Adrenal gland (tissue), 9 donors: ENCODE measurements at regions not wholly inside any gene's neighbourhood (a gene's known extent, or its start where the extent isn't known, plus 50 kb on each side); places are given as distances from the start of the nearest gene placed in this dataset.
"Not testable (repeated sequence)": the region's sequence is repeated elsewhere in the genome, so short reads cannot be mapped to it uniquely, and the experiment has no call there.

ENCODE experiments used
- DNase-seq, 7 donors: peaks; one replicate each; pipeline ENCODE4 v3.0.0-alpha.2; 2019 to 2020
- H3K27ac ChIP-seq, 5 donors: fragments of 200-600 bp; sonication (generic) in 4 of 5; 1 replicate in 3 of 5; 2 replicates in 2 of 5; pipeline versions ENCODE4 v1.5.1 to v1.8.0; 2016 to 2020; ENCODE audit warnings: mild to moderate bottlenecking in 1 of 5
- H3K27me3 ChIP-seq: fragments of 200-600 bp; 2 replicates; pipeline ENCODE4 v1.8.0; 2021
- H3K36me3 ChIP-seq, 2 donors: fragments of 200-600 bp; replicated peaks in 1 of 2; 1 replicate in 1 of 2; 2 replicates in 1 of 2; pipeline versions ENCODE4 v1.5.1 to v1.8.0; 2018 to 2022
- H3K4me1 ChIP-seq, 2 donors: fragments of 200-600 bp; replicated peaks in 1 of 2; 1 replicate in 1 of 2; 2 replicates in 1 of 2; pipeline versions ENCODE4 v1.5.1 to v1.8.0; 2018 to 2021
- H3K4me3 ChIP-seq, 4 donors: fragments of 200-600 bp; sonication (generic) in 3 of 4; one replicate each; pipeline ENCODE4 v1.5.1; 2016 to 2018
- H3K9me3 ChIP-seq, 3 donors: fragments of 200-600 bp; sonication (generic) in 1 of 3; replicated peaks in 1 of 3; 1 replicate in 2 of 3; 2 replicates in 1 of 3; pipeline versions ENCODE4 v1.5.1 to v1.8.0; 2016 to 2021
- POLR2A ChIP-seq, 2 donors: fragments of 450-650 bp; IDR thresholded peaks; one replicate each; pipeline ENCODE4 v1.6.1; 2017; ENCODE audit warnings: antibody characterized with exemption in 2 of 2, mild to moderate bottlenecking in 2 of 2, moderate library complexity in 1 of 2
- WGBS, 4 donors: extraction: QIAGEN DNeasy Blood & Tissue Kit in 2 of 4; methylation state at CpG; one replicate each; pipeline versions ENCODE4 v1.1.5 to v1.1.7; 2013 to 2017; 5-methylcytosine and 5-hydroxymethylcytosine counted together
- intact Hi-C, 2 donors: fragments of 100-400 bp; cut with DNase I; formaldehyde crosslinking; loops; one replicate each; pipeline versions ENCODE4 v1.14.1 to v1.15.0; 2022 to 2023
- TF ChIP-seq, protein P1 (sequence below), 6 experiments: fragments of 450-650 bp in 4 of 6; fragments of 200-600 bp in 2 of 6; sonication (generic) in 1 of 6; IDR thresholded peaks; 1 replicate in 5 of 6; 2 replicates in 1 of 6; pipeline versions ENCODE4 v1.5.1 to v1.8.0; 2016 to 2021; ENCODE audit warnings: antibody characterized with exemption in 6 of 6, mild to moderate bottlenecking in 2 of 6, moderate library complexity in 1 of 6
- donor health status: healthy with polysubstance abuse.
- donor health status: Bipolar disorder and iron deficiency.
- donor health status: DM: yes; HTN: yes; CAD: no.
- donor health status: DM: no; HTN: no; CAD: no.
- donor health status: DM: no; HTN: no; CAD: no.

DNA sequence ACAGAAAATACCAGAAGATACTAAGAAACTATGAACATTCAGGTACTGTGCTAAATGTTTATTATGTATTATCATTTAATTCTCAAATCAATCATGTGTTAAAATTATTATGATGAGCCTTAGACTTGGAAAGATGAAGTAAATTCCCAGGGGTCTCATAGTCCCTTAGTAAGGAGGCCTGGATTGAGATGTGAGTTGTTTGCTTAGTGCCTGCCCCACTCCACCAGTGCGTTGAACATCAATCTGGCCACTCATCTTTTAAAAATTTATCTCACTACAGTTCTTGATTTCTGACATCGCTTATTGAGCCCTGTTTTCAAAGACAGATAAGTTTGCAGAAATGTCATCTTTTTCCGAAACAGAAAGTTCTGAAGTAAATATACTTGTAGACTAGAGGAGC lies 618.4 kb upstream of the SEMA3D start:
- intact Hi-C loops, result no loop called here
- WGBS, 4 donors, result 69 to 75% (median 71%) methylated on average over 3 of the region's 3 CpGs
- TF ChIP-seq, protein P1, sequence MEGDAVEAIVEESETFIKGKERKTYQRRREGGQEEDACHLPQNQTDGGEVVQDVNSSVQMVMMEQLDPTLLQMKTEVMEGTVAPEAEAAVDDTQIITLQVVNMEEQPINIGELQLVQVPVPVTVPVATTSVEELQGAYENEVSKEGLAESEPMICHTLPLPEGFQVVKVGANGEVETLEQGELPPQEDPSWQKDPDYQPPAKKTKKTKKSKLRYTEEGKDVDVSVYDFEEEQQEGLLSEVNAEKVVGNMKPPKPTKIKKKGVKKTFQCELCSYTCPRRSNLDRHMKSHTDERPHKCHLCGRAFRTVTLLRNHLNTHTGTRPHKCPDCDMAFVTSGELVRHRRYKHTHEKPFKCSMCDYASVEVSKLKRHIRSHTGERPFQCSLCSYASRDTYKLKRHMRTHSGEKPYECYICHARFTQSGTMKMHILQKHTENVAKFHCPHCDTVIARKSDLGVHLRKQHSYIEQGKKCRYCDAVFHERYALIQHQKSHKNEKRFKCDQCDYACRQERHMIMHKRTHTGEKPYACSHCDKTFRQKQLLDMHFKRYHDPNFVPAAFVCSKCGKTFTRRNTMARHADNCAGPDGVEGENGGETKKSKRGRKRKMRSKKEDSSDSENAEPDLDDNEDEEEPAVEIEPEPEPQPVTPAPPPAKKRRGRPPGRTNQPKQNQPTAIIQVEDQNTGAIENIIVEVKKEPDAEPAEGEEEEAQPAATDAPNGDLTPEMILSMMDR (IDR thresholded peaks at IDR 0.05), result no peak
- TF ChIP-seq POLR2A (IDR thresholded peaks at IDR 0.05), result no peak

DNA sequence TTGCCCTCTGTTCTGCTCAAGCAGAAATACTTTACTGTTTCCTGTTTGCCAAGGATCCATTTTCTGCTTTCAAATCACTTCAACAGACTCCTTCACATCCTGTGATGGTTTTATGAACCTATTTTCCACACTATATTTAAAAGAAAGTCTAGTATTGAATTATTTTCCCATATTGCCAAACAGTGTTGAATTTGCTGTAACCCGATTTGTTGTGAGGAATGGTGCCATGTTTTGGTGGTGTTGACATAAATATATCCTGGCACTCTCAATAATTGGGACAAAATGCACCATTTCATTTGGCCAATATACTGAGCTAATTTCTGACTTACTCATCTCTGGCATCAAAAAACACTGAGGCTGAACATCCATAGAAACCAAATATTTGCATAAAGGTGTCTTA lies 615.4 kb upstream of the SEMA3D start:
- WGBS, 4 donors, result 79 to 91% (median 86%) methylated on average over 1 of the region's 1 CpG
- Histone ChIP-seq H3K27me3 (no peaks in the 10 kb centered on the region), H3K9me3 (no peaks in the 10 kb centered on the region), H3K4me1 (no peaks in the 10 kb centered on the region), H3K27ac (no peak overlapping the region), H3K36me3 (no peaks in the 10 kb centered on the region), H3K4me3 (no peak overlapping the region)
- DNase-seq, result no peak
- TF ChIP-seq, protein P1 (IDR thresholded peaks at IDR 0.05), result no peak
- TF ChIP-seq POLR2A (IDR thresholded peaks at IDR 0.05), result no peak
- intact Hi-C loops, result no loop called here

More for the DNA sequence above, 618.4 kb upstream of the SEMA3D start:
- H3K4me3 ChIP-seq, result no peak overlapping the region
- H3K9me3 ChIP-seq, result no peaks in the 10 kb centered on the region
- no peak overlapping the region for H3K27ac ChIP-seq
- no peaks in the 10 kb centered on the region for H3K27me3 ChIP-seq
- no peaks in the 10 kb centered on the region for H3K36me3 ChIP-seq
- no peak for DNase-seq
- no peaks in the 10 kb centered on the region for H3K4me1 ChIP-seq

DNA sequence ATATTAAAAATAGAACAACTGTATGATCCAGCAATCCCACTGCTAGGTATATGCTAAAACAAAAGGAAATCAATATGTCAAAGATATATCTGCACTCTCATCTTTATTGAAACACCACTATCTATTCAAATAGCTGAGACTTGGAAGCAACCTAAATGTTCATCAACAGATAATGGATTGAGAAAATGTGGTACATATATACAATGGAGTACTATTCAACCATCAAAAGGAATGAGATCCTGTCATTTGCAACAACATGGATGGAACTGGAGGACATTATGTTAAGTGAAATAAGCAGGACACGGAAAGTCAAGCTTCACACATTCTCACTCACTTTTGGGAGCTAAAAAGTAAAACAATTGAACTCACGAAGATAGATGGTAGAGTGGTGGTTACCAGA lies 610.1 kb upstream of the SEMA3D start:
- Histone ChIP-seq H3K9me3 (no peaks in the 10 kb centered on the region), H3K36me3 (no peaks in the 10 kb centered on the region), H3K4me3 (no peak overlapping the region), H3K4me1 (no peaks in the 10 kb centered on the region), H3K27me3 (no peaks in the 10 kb centered on the region), H3K27ac (no peak overlapping the region)
- 89 to 96% (median 92%) methylated on average over 2 of the region's 2 CpGs for WGBS, 4 donors
- DNase-seq, result no peak
- TF ChIP-seq, protein P1 (IDR thresholded peaks at IDR 0.05), result no peak
- TF ChIP-seq POLR2A (IDR thresholded peaks at IDR 0.05), result no peak
- intact Hi-C loops, result no loop called here

DNA sequence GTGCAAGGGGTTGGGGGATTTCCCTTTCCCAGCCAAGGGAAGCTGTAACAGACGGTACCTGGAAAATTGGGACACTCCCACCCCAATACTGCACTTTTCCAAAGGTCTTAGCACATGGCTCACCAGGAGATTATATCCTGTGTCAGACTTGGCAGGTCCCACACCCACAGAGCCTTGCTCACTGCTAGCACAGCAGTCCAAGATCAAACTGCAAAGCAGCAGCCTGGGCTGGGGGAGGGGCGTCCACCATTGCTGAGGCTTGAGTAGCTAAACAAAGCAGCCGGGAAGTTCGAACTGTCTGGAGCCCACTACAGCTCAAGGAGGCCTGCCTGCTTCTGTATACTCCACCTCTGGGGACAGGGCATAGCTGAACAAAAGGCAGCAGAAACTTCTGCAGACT lies 604.2 kb upstream of the SEMA3D start:
- WGBS, 4 donors, result 78 to 91% (median 81%) methylated on average over 3 to 4 of the region's 4 CpGs
- H3K27me3 ChIP-seq, H3K36me3 ChIP-seq, H3K9me3 ChIP-seq, intact Hi-C loops, H3K27ac ChIP-seq, DNase-seq, H3K4me1 ChIP-seq, H3K4me3 ChIP-seq: not testable (repeated sequence)

DNA sequence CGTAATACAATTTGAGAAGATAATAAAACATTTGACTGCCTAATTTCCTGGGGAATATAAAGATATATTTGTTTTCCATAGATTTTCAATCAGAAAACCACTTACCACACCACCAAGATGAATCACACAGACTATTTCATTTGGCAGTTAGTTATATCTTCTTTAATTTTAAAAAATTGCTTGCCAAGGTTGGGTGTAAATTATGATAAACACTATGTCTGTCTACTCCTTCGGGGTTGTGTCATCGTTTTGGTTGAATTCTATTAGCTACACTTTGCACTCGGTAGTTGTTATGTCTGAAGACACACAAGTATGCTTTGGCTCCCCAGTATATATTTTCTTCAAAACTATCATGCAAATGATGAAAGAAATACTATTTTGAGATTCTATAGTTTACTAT lies 594.8 kb upstream of the SEMA3D start:
- Histone ChIP-seq H3K36me3 (no peaks in the 10 kb centered on the region), H3K4me3 (no peak overlapping the region), H3K4me1 (no peaks in the 10 kb centered on the region), H3K9me3 (no peaks in the 10 kb centered on the region), H3K27me3 (no peaks in the 10 kb centered on the region), H3K27ac (no peak overlapping the region)
- no peak for TF ChIP-seq POLR2A (IDR thresholded peaks at IDR 0.05)
- TF ChIP-seq, protein P1 (IDR thresholded peaks at IDR 0.05), result no peak
- intact Hi-C loops, result no loop called here
- 71 to 82% (median 80%) methylated on average over 4 of the region's 4 CpGs for WGBS, 4 donors
- DNase-seq, result no peak
